NB4 (cell line): ENCODE measurements at regions not wholly inside any gene's neighbourhood (a gene's known extent, or its start where the extent isn't known, plus 50 kb on each side); places are given as distances from the start of the nearest gene placed in this dataset.
A peak's percentile ranks its signal among the peaks of the same experiment; 100 is the strongest.

Experiments used
- DNase-seq: peaks from one replicate; pipeline ENCODE4 v3.0.0; 2010; ENCODE audit warnings: low read depth
- H3K4me3 ChIP-seq: one replicate; pipeline ENCODE4 v1.5.1; 2011; ENCODE audit warnings: mild to moderate bottlenecking, low read depth, low read length, moderate library complexity
- MYC ChIP-seq: IDR thresholded peaks from 2 replicates; pipeline ENCODE4 v1.6.1; 2011; ENCODE audit warnings: low read depth, low read length
- POLR2A ChIP-seq: IDR thresholded peaks from 2 replicates; pipeline ENCODE4 v1.6.1; 2011; ENCODE audit warnings: mild to moderate bottlenecking; ENCODE audit not compliant: insufficient read length; ENCODE audit errors: extremely low read depth
- TF ChIP-seq, protein P1 (sequence below): IDR thresholded peaks from 2 replicates; pipeline ENCODE4 v1.6.1; 2011; ENCODE audit warnings: low read depth, low read length
- TF ChIP-seq, protein P2 (sequence below): IDR thresholded peaks from one replicate; pipeline ENCODE4 v1.5.1; 2012; ENCODE audit warnings: low read depth, low read length

DNA sequence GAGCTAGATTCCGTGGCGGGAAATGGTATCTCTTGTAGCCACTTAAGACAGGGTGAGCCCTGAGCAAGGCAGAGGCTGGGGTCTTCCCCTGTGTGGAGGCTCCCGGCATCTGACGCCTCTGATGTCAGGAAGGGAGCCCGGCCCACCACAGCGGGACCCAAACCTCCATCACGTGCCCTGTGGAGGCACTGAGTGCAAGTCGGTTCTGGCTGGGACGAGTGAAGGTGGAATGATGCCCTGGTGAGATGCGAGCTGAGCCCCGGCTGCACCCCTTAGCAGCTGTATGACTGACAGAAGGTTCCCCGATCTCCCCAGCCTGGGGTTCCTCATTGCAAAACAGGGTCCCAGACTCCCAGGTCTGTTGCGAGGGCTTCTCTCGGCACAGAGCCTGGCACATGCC lies 187.4 kb upstream of the TNRC6C start:
- DNase-seq: no peak
- TF ChIP-seq, protein P1, sequence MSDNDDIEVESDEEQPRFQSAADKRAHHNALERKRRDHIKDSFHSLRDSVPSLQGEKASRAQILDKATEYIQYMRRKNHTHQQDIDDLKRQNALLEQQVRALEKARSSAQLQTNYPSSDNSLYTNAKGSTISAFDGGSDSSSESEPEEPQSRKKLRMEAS: no peak
- TF ChIP-seq MYC (no peak), POLR2A (no peak)
- TF ChIP-seq, protein P2, sequence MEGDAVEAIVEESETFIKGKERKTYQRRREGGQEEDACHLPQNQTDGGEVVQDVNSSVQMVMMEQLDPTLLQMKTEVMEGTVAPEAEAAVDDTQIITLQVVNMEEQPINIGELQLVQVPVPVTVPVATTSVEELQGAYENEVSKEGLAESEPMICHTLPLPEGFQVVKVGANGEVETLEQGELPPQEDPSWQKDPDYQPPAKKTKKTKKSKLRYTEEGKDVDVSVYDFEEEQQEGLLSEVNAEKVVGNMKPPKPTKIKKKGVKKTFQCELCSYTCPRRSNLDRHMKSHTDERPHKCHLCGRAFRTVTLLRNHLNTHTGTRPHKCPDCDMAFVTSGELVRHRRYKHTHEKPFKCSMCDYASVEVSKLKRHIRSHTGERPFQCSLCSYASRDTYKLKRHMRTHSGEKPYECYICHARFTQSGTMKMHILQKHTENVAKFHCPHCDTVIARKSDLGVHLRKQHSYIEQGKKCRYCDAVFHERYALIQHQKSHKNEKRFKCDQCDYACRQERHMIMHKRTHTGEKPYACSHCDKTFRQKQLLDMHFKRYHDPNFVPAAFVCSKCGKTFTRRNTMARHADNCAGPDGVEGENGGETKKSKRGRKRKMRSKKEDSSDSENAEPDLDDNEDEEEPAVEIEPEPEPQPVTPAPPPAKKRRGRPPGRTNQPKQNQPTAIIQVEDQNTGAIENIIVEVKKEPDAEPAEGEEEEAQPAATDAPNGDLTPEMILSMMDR: no peak

DNA sequence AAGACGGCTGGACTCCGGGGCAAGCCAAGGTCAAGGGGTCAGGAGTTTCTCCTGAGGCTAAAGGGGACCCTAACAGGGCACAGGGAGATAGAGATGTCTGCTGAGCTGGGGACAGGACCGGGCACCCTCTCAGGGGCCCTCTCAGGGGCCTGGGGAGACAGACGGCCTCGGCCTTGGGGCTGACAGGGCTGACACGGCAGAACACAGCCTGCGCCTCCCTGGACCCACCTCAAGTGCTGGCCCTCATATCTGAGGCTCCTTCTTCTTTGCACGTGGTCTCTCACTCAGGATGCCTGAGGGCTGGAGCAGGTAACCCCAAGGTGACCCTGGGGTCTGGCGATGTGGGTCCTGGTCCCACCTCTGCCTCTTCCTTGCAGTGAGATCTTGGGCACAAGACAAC lies 186.9 kb upstream of the TNRC6C start:
- no peak for DNase-seq
- TF ChIP-seq POLR2A (no peak), MYC (no peak)
- TF ChIP-seq, protein P1: no peak
- H3K4me3 ChIP-seq: no peak overlapping the region

More for the DNA sequence above, 187.4 kb upstream of the TNRC6C start:
- H3K4me3 ChIP-seq: no peak overlapping the region

DNA sequence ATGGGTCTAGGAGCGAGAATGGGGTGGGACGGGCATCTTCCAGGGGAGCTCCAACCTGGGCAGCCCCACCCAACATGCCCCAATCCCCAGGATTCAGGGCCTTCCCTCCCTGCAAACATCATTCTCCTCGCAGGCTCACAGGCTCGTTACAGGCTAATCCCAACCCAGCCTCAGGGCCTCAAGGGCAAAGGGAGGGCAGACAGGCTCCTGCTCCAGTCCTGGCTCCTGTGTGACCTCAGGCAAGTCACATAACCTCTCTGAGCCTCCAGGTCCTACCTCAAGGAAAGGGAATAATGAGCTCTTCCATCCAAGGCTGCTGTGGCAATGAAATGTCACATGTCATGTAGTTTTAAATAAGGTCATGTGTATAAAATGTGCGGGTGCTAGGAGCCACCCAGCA lies 186.5 kb upstream of the TNRC6C start:
- no peak overlapping the region for H3K4me3 ChIP-seq
- TF ChIP-seq, protein P2: no peak
- TF ChIP-seq, protein P1: 0 out of 2 replicates have a peak, but pooled peaks have one; percentile 7
- no peak for DNase-seq

DNA sequence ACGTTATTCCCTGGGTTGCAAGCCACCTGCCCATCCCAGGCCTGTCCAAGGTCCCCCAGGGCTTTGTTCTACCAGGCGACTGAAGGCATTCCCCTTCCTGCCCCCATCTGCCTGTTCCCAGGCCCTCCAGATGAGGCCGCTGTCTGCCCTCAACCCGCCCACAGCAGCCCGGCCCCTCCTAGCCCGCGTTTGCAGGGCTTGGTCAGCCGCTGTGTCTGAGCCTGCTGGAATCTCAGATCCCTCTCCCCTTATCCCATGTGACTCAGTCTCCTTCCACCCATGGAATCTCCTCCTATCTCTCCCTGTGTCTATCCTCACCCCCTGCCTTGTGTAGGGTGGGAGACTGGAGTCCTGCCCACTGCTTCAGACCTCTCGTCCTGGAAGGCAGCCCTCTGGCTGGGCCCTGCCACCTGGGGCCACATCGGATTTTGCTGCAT lies 186.0 kb upstream of the TNRC6C start:
- peak; percentile 63 for DNase-seq
- no peak for TF ChIP-seq POLR2A
- TF ChIP-seq, protein P2: peak; percentile 84
- no peak overlapping the region for H3K4me3 ChIP-seq

DNA sequence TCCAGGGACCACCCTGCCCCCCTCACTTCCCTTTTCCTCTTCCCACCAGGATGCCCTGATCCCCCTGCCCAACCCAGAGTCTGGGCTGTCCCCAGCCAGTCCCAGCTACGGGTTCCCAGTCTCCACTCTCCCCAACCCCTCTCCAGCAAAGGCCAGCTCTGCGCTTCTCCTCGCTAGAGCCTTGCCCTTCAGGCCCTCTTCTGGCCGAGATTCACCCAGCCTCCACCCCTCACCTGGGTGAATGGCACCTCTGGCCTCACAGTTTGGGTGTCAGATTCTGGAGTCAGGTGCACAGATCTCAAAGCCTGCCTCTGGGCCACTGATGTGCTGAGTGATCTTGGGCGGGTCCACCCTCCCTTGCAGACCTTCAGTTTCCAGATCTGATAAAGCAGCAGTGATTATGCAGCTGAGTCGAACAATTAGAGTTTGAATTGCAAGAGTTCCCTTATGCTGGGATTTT lies 185.6 kb upstream of the TNRC6C start:
- DNase-seq: no peak
- no peak overlapping the region for H3K4me3 ChIP-seq
- TF ChIP-seq, protein P1: no peak
- TF ChIP-seq, protein P2: no peak
- no peak for TF ChIP-seq POLR2A
- no peak for TF ChIP-seq MYC

DNA sequence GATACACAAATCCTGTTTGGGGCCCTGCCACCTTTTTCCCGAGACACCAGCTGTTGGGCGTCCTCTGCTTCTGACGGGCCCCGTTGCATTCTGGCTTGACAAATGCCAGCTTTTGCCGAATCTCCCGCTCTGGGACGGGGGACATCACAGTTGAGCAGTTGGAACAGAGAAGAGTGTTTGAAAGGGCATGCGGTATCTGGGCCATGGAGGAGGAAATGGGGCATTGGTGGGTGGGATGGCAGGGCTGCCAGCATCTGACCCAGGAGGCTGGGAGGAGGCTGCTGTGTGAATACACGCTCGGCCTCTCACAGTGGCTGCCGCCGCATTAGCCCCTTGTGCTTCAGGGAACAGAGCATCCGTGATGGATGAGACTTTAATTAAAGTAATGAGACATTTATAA lies 184.3 kb upstream of the TNRC6C start:
- no peak for TF ChIP-seq POLR2A
- TF ChIP-seq, protein P2: no peak
- TF ChIP-seq, protein P1: no peak
- no peak for TF ChIP-seq MYC
- no peak for DNase-seq
- H3K4me3 ChIP-seq: no peak overlapping the region
